Endothelial cell (in vitro differentiated cells): ENCODE measurements at regions not wholly inside any gene's neighbourhood (a gene's known extent, or its start where the extent isn't known, plus 50 kb on each side); places are given as distances from the start of the nearest gene placed in this dataset.

ENCODE experiments used
- DNase-seq: peaks from one replicate; pipeline ENCODE4 v3.0.0; 2021; ENCODE audit warnings: low spot score
- H3K27ac Mint-ChIP-seq: one replicate; pipeline ENCODE4 v1.8.0; 2021; ENCODE audit warnings: mixed read lengths, inconsistent platforms; ENCODE audit not compliant: unreplicated experiment
- H3K27me3 Mint-ChIP-seq: one replicate; pipeline ENCODE4 v1.8.0; 2021; ENCODE audit warnings: mild to moderate bottlenecking, moderate library complexity, mixed read lengths, inconsistent platforms; ENCODE audit not compliant: unreplicated experiment
- H3K36me3 Mint-ChIP-seq: one replicate; pipeline ENCODE4 v1.8.0; 2021; ENCODE audit warnings: mild to moderate bottlenecking, low read depth, mixed read lengths, inconsistent platforms; ENCODE audit not compliant: unreplicated experiment
- H3K4me1 Mint-ChIP-seq: one replicate; pipeline ENCODE4 v1.8.0; 2021; ENCODE audit warnings: mild to moderate bottlenecking, mixed read lengths, inconsistent platforms; ENCODE audit not compliant: unreplicated experiment
- H3K4me3 Mint-ChIP-seq: one replicate; pipeline ENCODE4 v1.8.0; 2021; ENCODE audit warnings: mild to moderate bottlenecking, mixed read lengths, inconsistent platforms; ENCODE audit not compliant: unreplicated experiment
- H3K9me3 Mint-ChIP-seq: one replicate; pipeline ENCODE4 v1.8.0; 2021; ENCODE audit warnings: mixed read lengths, inconsistent platforms; ENCODE audit not compliant: unreplicated experiment
- CTCF ChIP-seq: fragments of 200-600 bp; sonication (generic); IDR thresholded peaks from one replicate; pipeline ENCODE4 v1.5.0; 2021; ENCODE audit warnings: antibody characterized with exemption; ENCODE audit not compliant: unreplicated experiment

DNA sequence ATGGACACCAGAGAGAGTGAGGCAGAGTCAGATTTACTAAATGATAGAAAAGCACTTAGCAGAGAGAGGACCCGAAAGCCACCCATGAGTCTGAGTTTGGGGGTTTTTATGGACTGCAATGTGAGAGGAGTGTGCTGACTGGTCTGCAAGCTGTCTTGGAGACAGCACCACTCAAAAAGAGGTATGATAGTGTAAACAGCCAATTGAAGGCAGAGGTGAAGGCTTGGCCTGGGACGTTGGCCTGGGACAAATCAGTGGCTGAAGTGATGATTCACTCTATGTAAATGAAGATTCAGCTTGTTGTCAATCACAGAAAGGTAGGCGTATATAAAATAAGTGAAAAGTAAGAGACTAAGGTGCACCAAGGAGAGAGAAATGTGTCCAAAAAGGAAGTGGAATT is 217.6 kb upstream of the ZFP42 start:
- TF ChIP-seq CTCF = no peak
- DNase-seq = no peak
- H3K27me3 Mint-ChIP-seq = no peaks in the 10 kb centered on the region
- H3K9me3 Mint-ChIP-seq = peaks cover 5% of the 10 kb centered on the region
- H3K4me1 Mint-ChIP-seq = no peaks in the 10 kb centered on the region
- no peak overlapping the region for H3K4me3 Mint-ChIP-seq
- no peak overlapping the region for H3K27ac Mint-ChIP-seq
- H3K36me3 Mint-ChIP-seq = no peaks in the 10 kb centered on the region

GRCh38 chr4:187780070-187780469 is 215.5 kb upstream of the ZFP42 start:
- no peak for DNase-seq
- Mint-ChIP-seq H3K27me3 (no peaks in the 10 kb centered on the region), H3K4me1 (no peaks in the 10 kb centered on the region), H3K27ac (no peak overlapping the region), H3K4me3 (no peak overlapping the region), H3K36me3 (no peaks in the 10 kb centered on the region), H3K9me3 (peaks cover 7% of the 10 kb centered on the region)
- no peak for TF ChIP-seq CTCF

- H3K9me3 Mint-ChIP-seq = peaks cover 9% of the 10 kb centered on the region
- no peak for DNase-seq
- no peak overlapping the region for H3K4me3 Mint-ChIP-seq
- no peaks in the 10 kb centered on the region for H3K4me1 Mint-ChIP-seq
- H3K27ac Mint-ChIP-seq = no peak overlapping the region
- no peak for TF ChIP-seq CTCF
- H3K36me3 Mint-ChIP-seq = no peaks in the 10 kb centered on the region
- H3K27me3 Mint-ChIP-seq = no peaks in the 10 kb centered on the region
Observed at GRCh38 chr4:187782286-187782824, 213.2 kb upstream of the ZFP42 start.

- no peak for DNase-seq
- TF ChIP-seq CTCF = no peak
- H3K27me3 Mint-ChIP-seq = peaks cover 3% of the 10 kb centered on the region
- H3K4me1 Mint-ChIP-seq = no peaks in the 10 kb centered on the region
- no peak overlapping the region for H3K4me3 Mint-ChIP-seq
- no peak overlapping the region for H3K27ac Mint-ChIP-seq
- no peaks in the 10 kb centered on the region for H3K36me3 Mint-ChIP-seq
- peaks cover 4% of the 10 kb centered on the region for H3K9me3 Mint-ChIP-seq
Observed at GRCh38 chr4:187786190-187786589, 209.4 kb upstream of the ZFP42 start.

GRCh38 chr4:187789078-187789477 is 206.5 kb upstream of the ZFP42 start:
- no peak overlapping the region for H3K4me3 Mint-ChIP-seq
- H3K4me1 Mint-ChIP-seq = no peaks in the 10 kb centered on the region
- no peak for TF ChIP-seq CTCF
- H3K36me3 Mint-ChIP-seq = no peaks in the 10 kb centered on the region
- peaks cover 4% of the 10 kb centered on the region for H3K9me3 Mint-ChIP-seq
- peaks cover 3% of the 10 kb centered on the region for H3K27me3 Mint-ChIP-seq
- DNase-seq = no peak
- no peak overlapping the region for H3K27ac Mint-ChIP-seq
